Brain pericyte (primary cell): ENCODE measurements at regions not wholly inside any gene's neighbourhood (a gene's known extent, or its start where the extent isn't known, plus 50 kb on each side); places are given as distances from the start of the nearest gene placed in this dataset.
A peak's percentile ranks its signal among the peaks of the same experiment; 100 is the strongest.
"Not testable (repeated sequence)": the region's sequence is repeated elsewhere in the genome, so short reads cannot be mapped to it uniquely, and the experiment has no call there.

ENCODE experiments used
- DNase-seq: peaks from one replicate; pipeline ENCODE4 v3.0.0-alpha.2; 2012; ENCODE audit warnings: low read depth, low spot score

DNA sequence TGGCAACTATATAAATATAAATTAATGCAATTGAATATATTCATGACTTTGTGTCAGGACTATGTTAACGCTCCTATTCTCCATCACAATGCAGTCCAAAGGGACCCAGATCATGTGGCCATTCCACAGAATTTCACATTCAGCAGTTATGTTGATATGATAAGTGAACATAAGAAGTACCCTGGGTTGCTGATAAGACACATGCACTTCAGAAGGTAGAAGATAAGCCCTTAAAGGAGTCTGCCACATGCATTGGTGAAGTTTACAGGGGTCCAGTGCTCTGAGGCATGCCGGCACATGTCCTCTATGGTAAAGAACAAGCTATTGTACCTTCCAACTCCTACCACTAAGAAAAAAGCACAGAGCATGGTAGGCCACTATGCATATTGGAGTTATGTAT lies 76.4 kb downstream of the PHAX start:
- DNase-seq, result no peak

DNA sequence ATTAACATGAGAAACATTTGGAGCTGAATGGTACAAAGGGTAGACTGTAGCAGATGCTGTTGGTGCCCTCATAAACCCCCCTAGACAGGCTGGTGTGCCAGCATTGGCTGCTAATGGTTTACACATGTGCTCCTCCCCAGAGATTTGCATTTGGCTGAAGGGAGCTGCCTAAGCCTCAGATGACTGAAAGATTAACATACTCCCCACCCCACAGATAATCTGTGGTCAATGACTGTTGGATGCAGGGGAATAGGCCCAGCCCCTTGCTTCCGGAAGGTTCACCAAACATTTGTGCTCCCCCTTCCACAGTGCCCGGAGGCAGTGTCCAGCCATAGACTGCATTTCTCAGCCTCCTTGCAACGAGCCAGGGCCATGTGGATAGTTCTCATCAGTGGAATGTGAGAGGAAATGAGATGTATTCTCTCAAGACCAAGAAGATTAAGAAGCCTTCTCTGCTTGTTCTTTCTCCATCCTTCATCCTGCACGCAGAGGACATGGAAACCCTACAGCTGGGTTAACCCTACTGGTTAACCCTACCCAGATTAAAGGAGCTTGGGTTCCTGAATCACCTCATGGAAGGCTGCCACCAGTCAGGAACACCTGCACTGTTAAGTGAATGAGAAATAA lies 79.6 kb downstream of the PHAX start:
- DNase-seq, result peak; percentile 8

DNA sequence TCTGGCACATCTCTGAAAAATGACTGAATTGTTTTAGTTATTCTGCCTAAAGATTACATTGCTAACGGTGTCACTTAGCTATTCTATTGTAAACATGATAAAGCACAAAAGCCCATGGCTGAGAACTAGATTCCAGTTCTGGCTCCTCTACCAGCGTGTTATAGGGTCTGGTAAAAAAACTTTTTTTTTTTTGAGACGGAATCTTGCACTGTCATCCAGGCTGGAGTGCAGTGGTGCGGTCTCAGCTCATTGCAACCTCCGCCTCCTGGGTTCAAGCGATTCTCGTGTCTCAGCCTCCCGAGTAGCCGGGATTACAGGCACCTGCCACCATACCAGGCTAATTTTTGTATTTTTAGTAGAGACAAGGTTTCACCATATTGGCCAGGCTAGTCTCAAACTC lies 80.6 kb downstream of the PHAX start:
- DNase-seq, result not testable (repeated sequence)

DNA sequence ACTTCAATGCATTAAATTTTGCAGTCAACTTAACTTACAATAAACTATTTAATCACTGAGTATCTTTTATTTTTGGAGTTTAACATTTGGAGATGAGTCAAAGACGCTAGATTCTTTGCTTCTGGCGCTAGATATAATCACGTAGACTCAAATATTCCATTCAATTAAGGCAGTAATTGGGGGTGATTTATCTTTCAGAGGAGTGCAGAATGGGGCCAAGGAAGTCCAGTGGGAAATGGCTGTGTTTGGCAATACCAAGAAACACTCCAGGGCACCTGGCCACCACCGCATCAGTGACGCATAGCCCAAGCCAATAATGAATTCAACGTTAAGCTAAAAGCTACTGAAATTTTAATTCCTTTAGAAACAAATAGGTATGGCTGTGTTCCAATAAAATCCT lies 81.2 kb downstream of the PHAX start:
- DNase-seq, result no peak

DNA sequence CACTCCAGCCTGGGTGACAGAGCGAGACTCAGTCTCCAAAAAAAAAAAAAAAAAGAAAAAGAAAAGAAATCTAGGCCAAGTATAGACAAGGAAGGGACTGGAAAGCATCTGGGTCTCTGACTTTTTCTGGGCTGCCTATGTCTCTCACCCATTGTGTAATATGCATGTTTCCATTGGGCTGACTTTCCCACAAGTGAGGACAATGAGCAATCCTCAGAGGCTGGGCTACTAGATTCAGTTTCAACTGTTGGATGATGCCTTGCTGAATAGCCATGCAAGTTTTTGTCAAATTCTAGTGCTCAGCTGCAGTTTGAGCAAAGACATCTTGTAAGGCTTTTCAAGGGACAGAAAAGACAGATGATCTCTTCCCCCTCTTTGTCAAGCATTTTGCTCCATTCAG lies 82.1 kb downstream of the PHAX start:
- DNase-seq, result no peak

DNA sequence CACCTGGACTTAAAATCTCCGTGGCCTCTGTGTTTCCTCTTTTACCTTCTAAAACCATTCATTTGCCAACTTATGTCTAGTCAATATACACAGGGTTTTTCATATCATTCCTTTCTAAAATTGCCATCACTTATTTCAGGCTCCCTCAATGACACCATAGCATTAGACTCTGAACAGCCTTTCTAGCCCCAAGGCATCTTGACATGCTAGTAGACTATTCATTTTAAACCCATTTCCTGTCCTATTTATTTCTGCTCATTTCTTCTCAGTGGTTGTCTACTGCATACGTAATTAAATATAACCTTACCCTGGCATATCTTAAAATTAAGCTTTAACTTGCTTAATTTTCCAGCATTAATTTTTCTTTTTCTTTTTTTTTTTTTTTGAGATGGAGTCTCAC lies 83.2 kb downstream of the PHAX start:
- DNase-seq, result no peak

DNA sequence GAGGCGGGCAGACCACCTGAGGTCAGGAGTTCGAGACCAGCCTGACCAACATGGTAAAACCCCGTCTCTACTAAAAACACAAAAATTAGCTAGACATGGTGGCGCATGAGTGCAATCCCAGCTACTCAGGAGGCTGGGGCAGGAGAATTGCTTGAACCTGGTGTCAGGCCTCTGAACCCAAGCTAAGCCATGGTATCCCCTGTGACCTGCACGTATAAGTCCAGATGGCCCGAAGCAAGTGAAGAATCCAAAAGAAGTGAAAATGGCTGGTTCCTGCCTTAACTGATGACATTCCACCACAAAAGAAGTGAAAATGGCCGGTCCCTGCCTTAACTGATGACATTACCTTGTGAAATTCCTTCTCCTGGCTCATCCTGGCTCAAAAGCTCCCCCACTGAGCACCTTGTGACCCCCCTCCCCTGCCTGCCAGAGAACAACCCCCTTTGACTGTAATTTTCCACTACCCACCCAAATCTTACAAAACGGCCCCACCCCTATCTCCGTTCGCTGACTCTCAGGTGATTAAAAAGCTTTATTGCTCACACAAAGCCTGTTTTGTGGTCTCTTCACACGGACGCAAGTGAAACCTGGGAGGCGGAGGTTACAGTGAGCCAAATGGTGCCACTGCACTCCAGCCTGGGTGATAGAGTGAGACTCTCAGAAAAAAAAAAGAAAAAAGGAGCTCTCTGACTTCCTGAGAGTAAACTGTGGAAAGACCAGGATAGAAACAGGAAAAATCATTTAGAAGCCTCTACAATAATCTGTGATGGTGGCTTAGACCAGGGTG lies 84.1 kb downstream of the PHAX start:
- DNase-seq, result not testable (repeated sequence)

DNA sequence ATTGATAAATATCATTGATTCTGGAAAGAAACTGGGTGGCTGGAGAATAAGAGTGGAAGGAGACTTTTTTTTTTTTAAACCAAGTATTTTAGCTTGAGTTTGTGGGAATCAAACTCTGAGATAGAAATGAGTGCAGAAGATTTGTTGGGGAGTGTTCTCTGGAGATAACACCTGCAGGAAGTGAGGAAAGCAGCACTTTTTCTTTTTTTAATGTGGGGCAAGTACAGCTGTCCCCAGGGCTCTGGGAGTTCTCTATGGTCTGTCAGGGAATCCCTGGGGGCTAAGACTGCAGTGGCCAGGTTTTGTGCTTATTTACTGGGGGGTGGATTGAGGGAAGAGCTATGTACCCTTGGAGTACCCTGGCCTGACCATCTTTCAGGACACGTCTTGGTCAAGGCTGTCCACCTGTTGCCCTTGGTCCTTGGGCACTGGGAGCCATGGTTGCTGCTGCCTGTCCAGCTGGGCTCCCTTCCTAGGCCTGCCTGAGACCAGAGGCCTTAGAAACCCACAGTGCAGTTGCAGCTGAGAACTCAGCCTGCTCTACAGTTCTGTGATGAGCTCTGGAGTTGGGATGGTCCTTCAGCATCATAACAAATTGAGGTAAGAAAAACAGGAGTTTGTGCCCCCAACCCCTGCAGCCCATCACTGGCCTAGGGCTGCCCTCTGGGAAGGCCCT lies 85.8 kb downstream of the PHAX start:
- DNase-seq, result no peak

DNA sequence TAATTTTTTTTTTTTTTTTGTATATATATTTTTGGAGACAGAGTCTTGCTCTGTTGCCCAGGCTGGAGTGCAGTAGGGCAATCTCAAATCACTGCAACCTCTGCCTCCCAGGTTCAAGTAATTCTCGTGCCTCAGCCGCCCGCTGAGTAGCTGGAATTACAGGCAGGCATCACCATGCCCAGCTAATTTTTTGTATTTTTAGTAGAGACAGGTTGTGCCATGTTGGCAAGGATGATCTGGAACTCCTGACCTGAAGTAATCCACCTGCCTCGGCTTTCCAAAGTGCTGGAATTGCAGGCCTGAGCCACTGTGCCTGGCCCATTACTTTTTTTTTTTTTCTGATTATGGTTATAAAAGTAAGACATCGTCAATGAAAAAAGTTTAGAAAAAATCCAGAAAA lies 84.0 kb upstream of the LMNB1 start:
- no peak for DNase-seq

DNA sequence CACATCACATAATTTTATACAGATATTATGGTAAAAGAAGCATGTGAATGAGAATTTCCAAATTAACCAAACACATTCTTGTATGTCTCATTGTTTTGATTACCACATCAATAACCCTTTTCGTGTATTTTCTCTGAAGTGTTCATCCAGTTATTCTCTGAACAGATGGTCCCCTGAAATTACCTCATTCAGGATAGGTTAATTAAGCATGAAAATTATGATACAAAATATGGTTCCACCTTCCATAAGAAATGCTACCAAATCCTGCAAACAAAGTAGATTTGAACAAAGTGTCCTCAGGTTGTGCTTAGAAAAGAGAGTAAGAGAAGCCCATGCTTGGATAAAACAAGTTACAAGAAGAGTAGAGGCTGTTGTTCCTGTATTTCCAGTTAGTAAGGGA lies 83.1 kb upstream of the LMNB1 start:
- DNase-seq, result no peak

DNA sequence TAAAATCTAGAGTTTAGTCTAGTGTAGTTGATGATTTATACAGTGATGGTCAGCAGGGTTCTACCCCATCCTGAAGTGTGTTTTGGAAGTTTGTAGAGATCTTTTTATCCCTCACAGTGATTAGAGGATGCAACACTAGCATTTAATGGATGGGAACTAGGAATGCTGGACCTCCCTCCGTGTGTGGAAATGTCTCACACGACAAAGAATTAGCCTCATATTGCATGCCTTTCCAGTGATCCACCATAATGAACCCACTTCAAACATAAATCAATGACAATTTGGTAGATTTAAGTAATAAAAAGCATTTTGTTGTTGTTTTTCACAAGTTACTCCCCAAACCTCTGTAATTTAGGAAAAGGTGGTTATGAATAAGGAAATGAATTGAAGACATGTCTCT lies 82.5 kb upstream of the LMNB1 start:
- DNase-seq, result no peak

DNA sequence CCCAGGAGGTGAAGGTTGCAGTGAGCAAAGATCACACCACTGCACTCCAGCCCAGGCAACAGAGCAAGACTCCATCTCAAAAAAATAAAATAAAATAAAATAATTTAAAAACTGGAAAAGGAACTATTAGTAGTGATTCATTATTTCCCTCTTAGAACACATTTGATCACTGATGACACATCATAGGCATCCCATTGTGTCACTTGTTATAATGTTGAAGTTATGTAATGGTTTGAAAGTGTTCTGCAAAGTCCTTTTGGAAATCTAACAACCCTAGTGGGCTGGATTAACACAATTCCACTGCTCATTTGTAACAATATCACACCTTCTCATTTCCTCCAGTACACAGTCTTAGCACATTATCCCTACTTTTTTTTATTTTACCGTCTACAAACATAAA lies 81.8 kb upstream of the LMNB1 start:
- no peak for DNase-seq

DNA sequence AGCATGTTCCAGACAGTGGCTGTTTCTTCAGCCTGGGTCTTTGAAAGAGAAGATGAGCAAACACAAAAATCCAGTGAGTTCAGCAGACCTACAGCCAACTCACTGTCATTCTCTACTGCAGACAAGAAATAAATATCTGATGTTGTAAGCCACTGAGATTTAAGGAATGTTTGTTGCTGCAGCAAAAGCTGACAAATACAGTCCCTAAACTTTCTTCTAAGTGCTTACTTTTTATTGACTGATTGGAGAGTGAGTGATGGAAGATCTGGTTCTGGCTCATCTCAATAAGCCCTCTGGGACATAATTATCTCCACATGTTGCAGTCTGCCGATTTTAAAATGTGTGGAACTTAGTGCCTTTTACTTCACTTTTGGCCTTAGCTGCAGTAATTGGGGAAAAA lies 69.9 kb upstream of the LMNB1 start:
- DNase-seq, result no peak

DNA sequence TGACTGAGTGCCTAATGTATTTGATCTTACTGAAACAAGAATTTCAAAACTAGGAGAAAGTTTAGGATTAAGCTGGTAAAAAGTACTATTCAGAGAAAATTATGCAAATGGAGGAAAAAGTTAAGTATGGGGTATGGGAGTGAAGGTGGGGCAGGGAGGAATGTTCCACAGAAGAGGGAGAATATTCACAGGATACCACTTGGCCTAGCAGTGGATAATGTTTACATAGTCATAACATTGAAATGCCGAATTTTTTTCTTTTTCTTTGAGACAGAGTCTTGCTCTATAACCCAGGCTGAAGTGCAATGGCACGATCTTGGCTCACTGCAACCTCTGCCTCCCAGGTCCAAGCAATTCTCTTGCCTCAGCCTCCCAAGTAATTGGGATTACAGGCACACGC lies 61.2 kb upstream of the LMNB1 start:
- DNase-seq, result no peak

DNA sequence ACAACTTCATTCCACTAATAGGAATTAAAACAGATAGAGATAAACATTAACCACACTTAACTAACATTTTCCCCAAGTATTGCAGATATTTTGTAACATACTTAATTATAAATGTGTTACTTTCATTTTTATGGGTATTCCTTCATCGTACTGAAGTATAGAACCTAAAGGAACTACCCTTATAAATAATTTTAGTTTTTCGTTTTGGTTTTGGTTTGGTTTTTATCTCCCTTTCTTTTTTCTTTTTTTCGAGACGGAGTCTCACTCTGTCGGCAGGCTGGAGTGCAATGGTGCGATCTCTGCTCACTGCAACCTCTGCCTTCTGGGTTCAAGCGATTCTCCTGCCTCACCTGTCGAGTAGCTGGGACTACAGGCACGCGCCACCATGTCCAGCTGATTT lies 60.1 kb upstream of the LMNB1 start:
- DNase-seq, result no peak

DNA sequence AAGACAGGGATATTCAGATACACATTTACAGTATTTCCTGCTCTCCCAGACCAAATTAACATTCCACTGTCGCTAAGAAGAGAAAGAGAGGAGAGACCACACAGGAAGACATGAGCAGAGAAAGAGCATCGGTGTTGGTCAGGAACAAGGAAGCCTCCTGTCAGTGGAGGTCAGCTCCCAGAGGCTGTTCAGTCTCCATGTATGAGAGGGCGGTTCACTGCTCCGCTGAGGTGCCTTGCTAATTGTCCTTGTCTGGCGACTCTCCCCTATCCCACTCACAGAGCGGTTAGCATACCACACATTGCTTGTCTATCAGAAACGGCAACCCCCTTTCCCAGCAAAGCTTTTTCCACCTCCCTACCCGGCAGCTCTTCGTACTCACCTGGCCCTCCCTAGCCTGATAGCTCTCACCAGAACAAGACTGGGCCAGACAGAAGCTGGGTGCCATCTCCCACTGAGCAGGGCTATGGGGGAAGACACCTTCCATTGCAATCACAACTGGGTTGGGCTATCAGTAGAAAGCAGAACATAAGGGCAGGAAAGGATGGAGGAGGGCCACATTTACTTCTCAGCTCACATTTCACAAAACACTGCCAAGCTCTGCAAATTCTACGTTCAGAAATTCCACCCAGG lies 58.6 kb upstream of the LMNB1 start:
- no peak for DNase-seq

DNA sequence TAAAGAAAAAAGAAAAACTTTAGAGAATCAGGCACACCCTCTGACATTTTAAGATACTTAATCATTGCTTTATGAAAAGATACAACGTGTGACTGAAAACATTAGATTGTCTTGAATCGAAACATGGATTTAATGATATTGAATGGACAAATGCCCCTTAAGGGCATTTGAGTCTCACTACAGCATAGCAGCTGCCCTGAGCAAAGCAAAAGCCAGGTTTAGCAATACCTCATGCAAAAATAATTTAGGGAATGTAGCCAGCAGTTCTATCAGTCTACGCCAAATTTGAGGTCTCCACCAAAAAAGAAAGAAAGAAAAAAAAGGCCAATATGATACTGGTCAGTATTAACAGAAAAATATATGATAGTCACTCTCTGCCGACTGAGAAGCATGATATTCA lies 56.6 kb upstream of the LMNB1 start:
- no peak for DNase-seq

DNA sequence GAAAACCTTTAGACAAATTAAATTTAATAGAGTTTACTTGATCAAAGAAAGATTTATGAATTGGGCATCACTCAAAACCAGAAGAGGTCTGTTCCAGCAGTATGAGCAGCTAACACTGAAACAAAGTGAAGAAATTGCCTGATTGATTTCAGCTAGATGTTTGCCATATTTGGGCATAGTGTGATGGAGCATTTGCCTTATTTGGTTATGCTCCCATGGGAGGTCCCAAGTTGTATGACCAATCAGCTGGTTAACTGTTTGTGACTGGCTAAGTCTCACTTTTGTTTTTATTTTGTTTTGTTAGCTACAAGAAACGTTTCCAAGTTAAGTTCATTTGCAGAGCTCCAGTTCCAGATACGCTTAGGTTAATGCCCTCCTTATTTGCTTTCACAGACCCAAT lies 53.3 kb upstream of the LMNB1 start:
- DNase-seq, result no peak
